Suprapubic skin (tissue), 4 donors: ENCODE measurements at regions not wholly inside any gene's neighbourhood (a gene's known extent, or its start where the extent isn't known, plus 50 kb on each side); places are given as distances from the start of the nearest gene placed in this dataset.

ENCODE experiments used
- DNase-seq, 2 donors: peaks; one replicate each; pipeline ENCODE4 v3.0.0-alpha.2; 2019; ENCODE audit warnings: low spot score in 2 of 2
- H3K27ac ChIP-seq: fragments of 200-600 bp; sonication (generic); one replicate; pipeline ENCODE4 v1.5.1; 2019
- H3K27me3 ChIP-seq: fragments of 200-600 bp; sonication (generic); one replicate; pipeline ENCODE4 v1.5.1; 2019
- H3K36me3 ChIP-seq: fragments of 200-600 bp; sonication (generic); one replicate; pipeline ENCODE4 v1.5.1; 2019
- H3K4me1 ChIP-seq: fragments of 200-600 bp; sonication (generic); one replicate; pipeline ENCODE4 v1.5.1; 2019
- H3K4me3 ChIP-seq: fragments of 200-600 bp; sonication (generic); one replicate; pipeline ENCODE4 v1.5.1; 2019; ENCODE audit warnings: mild to moderate bottlenecking
- H3K9me3 ChIP-seq: fragments of 200-600 bp; sonication (generic); one replicate; pipeline ENCODE4 v1.5.1; 2019
- EP300 ChIP-seq: sonication (generic); formaldehyde crosslinking; IDR thresholded peaks from one replicate; pipeline ENCODE4 v1.6.1; 2017; ENCODE audit warnings: antibody characterized with exemption
- POLR2A ChIP-seq, 2 donors: fragments of 450-650 bp; IDR thresholded peaks; one replicate each; pipeline ENCODE4 v1.6.1; 2017; ENCODE audit warnings: antibody characterized with exemption in 2 of 2, mild to moderate bottlenecking in 2 of 2, moderate library complexity in 2 of 2
- POLR2AphosphoS5 ChIP-seq, 3 donors: sonication (generic); formaldehyde crosslinking; IDR thresholded peaks; one replicate each; pipeline ENCODE4 v1.6.1; 2017; ENCODE audit warnings: antibody characterized with exemption in 3 of 3
- WGBS: methylation state at CpG from one replicate; pipeline ENCODE4 v1.1.5; 2018; 5-methylcytosine and 5-hydroxymethylcytosine counted together
- TF ChIP-seq, protein P1 (sequence below), 2 donors: fragments of 200-600 bp in 1 of 2; fragments of 450-650 bp in 1 of 2; sonication (generic) in 1 of 2; IDR thresholded peaks; one replicate each; pipeline ENCODE4 v1.5.1; 2016 to 2019; ENCODE audit warnings: antibody characterized with exemption in 2 of 2, mild to moderate bottlenecking in 1 of 2, moderate library complexity in 1 of 2

DNA sequence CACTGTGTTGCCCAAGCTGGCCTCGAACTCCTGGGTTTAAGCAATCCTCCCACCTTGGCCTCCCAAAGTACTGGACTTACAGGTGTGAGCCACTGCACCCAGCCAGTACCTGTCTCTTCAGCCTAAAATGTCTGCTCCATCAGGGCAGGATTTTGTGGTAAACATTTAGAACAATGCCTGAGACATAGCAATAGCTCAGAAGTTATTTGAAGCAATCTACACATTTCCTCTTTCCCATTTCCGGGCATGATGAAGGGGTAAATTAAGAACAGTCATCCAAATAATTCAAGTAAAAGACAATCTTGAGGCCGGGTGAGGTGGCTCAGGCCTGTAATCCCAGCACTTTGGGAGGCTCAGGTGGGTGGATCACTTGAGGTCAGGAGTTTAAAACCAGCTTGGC is 69.0 kb upstream of the ZNF217 start:
- Histone ChIP-seq H3K36me3 (no peaks in the 10 kb centered on the region), H3K27ac (no peak overlapping the region), H3K27me3 (no peaks in the 10 kb centered on the region), H3K4me1 (peaks cover 27% of the 10 kb centered on the region), H3K9me3 (no peaks in the 10 kb centered on the region), H3K4me3 (no peak overlapping the region)
- TF ChIP-seq EP300 (no peak), POLR2A (IDR thresholded peaks at IDR 0.05) (no peak), POLR2AphosphoS5 (IDR thresholded peaks at IDR 0.05) (no peak)
- TF ChIP-seq, protein P1, sequence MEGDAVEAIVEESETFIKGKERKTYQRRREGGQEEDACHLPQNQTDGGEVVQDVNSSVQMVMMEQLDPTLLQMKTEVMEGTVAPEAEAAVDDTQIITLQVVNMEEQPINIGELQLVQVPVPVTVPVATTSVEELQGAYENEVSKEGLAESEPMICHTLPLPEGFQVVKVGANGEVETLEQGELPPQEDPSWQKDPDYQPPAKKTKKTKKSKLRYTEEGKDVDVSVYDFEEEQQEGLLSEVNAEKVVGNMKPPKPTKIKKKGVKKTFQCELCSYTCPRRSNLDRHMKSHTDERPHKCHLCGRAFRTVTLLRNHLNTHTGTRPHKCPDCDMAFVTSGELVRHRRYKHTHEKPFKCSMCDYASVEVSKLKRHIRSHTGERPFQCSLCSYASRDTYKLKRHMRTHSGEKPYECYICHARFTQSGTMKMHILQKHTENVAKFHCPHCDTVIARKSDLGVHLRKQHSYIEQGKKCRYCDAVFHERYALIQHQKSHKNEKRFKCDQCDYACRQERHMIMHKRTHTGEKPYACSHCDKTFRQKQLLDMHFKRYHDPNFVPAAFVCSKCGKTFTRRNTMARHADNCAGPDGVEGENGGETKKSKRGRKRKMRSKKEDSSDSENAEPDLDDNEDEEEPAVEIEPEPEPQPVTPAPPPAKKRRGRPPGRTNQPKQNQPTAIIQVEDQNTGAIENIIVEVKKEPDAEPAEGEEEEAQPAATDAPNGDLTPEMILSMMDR (IDR thresholded peaks at IDR 0.05): no peak
- 80% methylated on average over 3 of the region's 3 CpGs for WGBS
- no peak for DNase-seq

DNA sequence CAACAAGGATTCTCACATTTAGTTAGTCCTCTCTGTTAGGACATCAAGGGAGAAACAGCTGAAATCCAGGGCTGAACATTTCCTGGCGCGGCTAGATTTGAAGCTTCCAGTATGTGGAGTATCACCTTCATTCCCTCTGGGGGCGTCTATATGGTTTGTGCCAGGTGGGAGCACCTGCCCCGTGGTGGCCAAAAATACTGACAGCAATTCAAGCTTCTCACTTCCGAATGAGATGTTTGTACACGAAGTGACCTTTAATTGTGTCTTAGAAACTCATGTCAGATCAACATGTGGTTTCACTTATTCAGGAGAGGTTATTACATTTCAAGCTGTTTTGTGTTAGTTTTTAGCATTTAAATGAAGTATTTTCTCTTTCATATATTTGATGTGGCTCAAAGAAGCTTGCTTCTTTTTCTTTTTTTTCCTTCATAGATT is 67.3 kb upstream of the ZNF217 start:
- Histone ChIP-seq H3K9me3 (no peaks in the 10 kb centered on the region), H3K4me1 (peaks cover 41% of the 10 kb centered on the region), H3K27me3 (no peaks in the 10 kb centered on the region), H3K27ac (peak overlapping the region; percentile 73), H3K36me3 (no peaks in the 10 kb centered on the region), H3K4me3 (peak overlapping the region; percentile 47)
- no peak for DNase-seq
- WGBS: 40% methylated on average over 6 of the region's 6 CpGs
- TF ChIP-seq, protein P1 (IDR thresholded peaks at IDR 0.05): no peak
- TF ChIP-seq POLR2AphosphoS5 (IDR thresholded peaks at IDR 0.05) (no peak), EP300 (no peak), POLR2A (IDR thresholded peaks at IDR 0.05) (no peak)

DNA sequence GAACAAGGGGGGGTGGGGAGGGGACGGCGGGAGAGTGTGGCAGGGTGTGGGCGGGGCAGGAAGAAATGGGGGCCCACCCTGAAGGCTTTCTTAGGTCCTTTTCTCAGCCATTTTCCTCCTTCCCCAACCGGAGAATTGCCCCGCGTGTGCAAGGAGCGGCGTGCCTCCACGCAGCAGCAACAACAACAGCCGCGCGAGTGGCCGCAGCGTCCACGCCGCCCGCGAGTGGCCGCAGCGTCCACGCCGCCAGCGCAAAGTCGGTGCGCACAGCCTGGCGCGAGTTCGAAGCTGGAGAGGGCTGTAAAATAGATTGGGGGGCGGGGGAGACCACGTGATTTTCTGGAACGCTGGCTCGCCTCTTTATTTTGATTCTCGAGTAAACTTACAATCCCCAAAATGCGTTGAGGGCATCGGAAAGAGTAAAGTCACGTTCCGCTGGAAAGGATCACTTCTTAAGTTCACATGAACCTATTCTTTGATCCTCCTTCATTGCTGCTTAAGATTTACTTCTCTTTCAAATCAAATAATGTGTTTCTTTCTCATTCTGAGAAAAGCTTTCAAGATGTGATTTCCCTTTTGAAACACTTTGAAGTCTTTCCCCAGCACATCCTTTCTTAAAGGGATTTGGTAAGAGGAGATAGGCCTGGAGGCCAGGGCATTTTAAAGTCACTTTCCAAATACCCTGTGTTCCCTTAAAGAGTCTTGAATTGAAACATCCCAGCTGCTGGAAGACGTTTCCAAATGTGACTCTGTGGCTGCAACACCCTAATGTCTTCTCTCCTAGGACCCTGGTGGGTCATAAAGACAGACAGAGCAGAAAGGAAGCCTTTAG is 66.7 kb upstream of the ZNF217 start:
- TF ChIP-seq POLR2A (IDR thresholded peaks at IDR 0.05): no peak
- TF ChIP-seq EP300: no peak
- TF ChIP-seq POLR2AphosphoS5 (IDR thresholded peaks at IDR 0.05): no peak
- TF ChIP-seq, protein P1 (IDR thresholded peaks at IDR 0.05): no peak
- H3K4me1 ChIP-seq: peaks cover 48% of the 10 kb centered on the region
- no peak for DNase-seq
- H3K9me3 ChIP-seq: no peaks in the 10 kb centered on the region
- no peaks in the 10 kb centered on the region for H3K27me3 ChIP-seq
- H3K27ac ChIP-seq: peak overlapping the region; percentile 73
- no peaks in the 10 kb centered on the region for H3K36me3 ChIP-seq
- H3K4me3 ChIP-seq: peak overlapping the region; percentile 47
- 3% methylated on average over 38 of the region's 38 CpGs for WGBS

DNA sequence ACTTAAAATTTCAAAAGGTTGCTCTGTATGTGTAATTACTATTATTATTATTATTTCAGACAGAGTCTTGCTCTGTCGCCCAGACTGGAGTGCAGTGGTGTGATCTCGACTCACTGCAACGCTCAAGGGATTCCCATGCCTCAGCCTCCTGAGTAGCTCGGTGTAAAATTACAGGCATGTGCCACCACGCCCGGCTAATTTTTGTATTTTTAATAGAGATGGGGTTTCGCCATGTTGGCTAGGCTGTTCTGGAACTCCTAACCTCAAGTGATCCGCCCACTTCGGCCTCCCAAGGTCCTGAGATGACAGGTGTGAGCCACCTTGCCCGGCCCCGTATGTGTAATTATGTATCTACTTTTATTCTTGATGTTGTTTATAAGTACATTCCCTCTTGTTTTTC is 65.3 kb upstream of the ZNF217 start:
- H3K36me3 ChIP-seq: no peaks in the 10 kb centered on the region
- H3K9me3 ChIP-seq: no peaks in the 10 kb centered on the region
- DNase-seq: no peak
- WGBS: 71% methylated on average over 11 of the region's 11 CpGs
- no peaks in the 10 kb centered on the region for H3K27me3 ChIP-seq
- H3K27ac ChIP-seq: no peak overlapping the region
- no peak overlapping the region for H3K4me3 ChIP-seq
- peaks cover 53% of the 10 kb centered on the region for H3K4me1 ChIP-seq
- TF ChIP-seq POLR2A (IDR thresholded peaks at IDR 0.05): no peak
- TF ChIP-seq EP300: no peak
- no peak for TF ChIP-seq POLR2AphosphoS5 (IDR thresholded peaks at IDR 0.05)

DNA sequence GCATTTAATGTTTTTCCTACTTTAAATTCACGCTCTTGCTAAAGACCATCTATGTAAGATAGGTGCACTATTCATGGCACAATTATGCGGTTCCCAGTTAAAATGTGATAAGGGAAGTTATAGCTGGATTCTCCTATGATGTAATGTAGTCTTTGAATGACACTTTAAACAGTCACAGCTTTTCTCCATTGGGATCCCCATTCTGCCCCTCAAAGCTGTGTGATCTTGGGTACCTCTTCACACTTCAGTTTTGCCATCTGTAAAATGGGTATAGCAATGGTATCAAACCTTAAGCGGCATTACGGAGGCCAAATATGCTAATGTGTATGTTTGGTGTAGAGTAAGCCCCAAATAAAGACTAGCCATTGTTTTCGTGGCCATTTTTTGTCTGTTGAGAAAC is 64.7 kb upstream of the ZNF217 start:
- Histone ChIP-seq H3K27ac (no peak overlapping the region), H3K4me1 (peaks cover 55% of the 10 kb centered on the region), H3K36me3 (no peaks in the 10 kb centered on the region), H3K4me3 (no peak overlapping the region), H3K9me3 (no peaks in the 10 kb centered on the region), H3K27me3 (no peaks in the 10 kb centered on the region)
- TF ChIP-seq, protein P1 (IDR thresholded peaks at IDR 0.05): no peak
- TF ChIP-seq POLR2AphosphoS5 (IDR thresholded peaks at IDR 0.05) (no peak), EP300 (no peak), POLR2A (IDR thresholded peaks at IDR 0.05) (no peak)
- WGBS: 87% methylated on average over 5 of the region's 5 CpGs
- DNase-seq: no peak
